Endothelial cell of umbilical vein (primary cell): ENCODE measurements at regions not wholly inside any gene's neighbourhood (a gene's known extent, or its start where the extent isn't known, plus 50 kb on each side); places are given as distances from the start of the nearest gene placed in this dataset.

ENCODE experiments used
- BruUV-seq: library from RNA; stranded (reverse); fragments of 400-500 nt; replicated peaks from 2 replicates; lab custom pipeline; 2021; lab: Mats Ljungman, UMichigan
- CTCF ChIA-PET: fragments of 300-600, 350-600 bp; sonication (Branson Sonifier 250); formaldehyde crosslinking; loops from one replicate; lab custom pipeline; 2021; ENCODE audit warnings: antibody characterized with exemption, inconsistent platforms; lab: Charles Lee
- POLR2A ChIA-PET: fragments of 300-600, 350-600 bp; sonication (Branson Sonifier 250); formaldehyde crosslinking; loops from one replicate; lab custom pipeline; 2021; ENCODE audit warnings: antibody characterized with exemption, inconsistent platforms; lab: Charles Lee
- DNase-seq: peaks from one replicate; pipeline ENCODE4 v3.0.0-alpha.2; 2011; ENCODE audit warnings: low read depth, low spot score
- FAIRE-seq: peaks from 2 replicates; lab custom pipeline; 2011; peaks lifted over from hg19 to GRCh38; lab: Jason Lieb, UNC
- H2AFZ ChIP-seq: 2 replicates; pipeline ENCODE4 v1.6.0; 2012; ENCODE audit warnings: low read depth, low read length, control low read depth, inconsistent platforms
- H3K27ac ChIP-seq: 2 replicates; pipeline ENCODE4 v1.5.1; 2011; ENCODE audit warnings: low read depth, mild to moderate bottlenecking, control low read depth, low read length, moderate library complexity; ENCODE audit not compliant: insufficient read depth
- H3K27me3 ChIP-seq, 2 experiments: 2 replicates each; pipeline versions ENCODE4 v1.6.0 to v1.6.1; 2011; ENCODE audit warnings: low read length in 2 of 2, mixed read lengths in 1 of 2; ENCODE audit not compliant: control insufficient read depth in 2 of 2, insufficient read depth in 2 of 2
- H3K36me3 ChIP-seq, 2 experiments: 2 replicates in 1 of 2; 3 replicates in 1 of 2; pipeline ENCODE4 v1.5.1; 2011; ENCODE audit warnings: low read length in 2 of 2, mild to moderate bottlenecking in 1 of 2, moderate library complexity in 1 of 2; ENCODE audit not compliant: control insufficient read depth in 2 of 2, insufficient read depth in 2 of 2; ENCODE audit errors: extremely low read depth in 1 of 2
- H3K4me1 ChIP-seq: 3 replicates; pipeline ENCODE4 v1.5.1; 2011; ENCODE audit warnings: mild to moderate bottlenecking, low read length; ENCODE audit not compliant: control insufficient read depth, insufficient read depth; ENCODE audit errors: extremely low read depth
- H3K4me2 ChIP-seq: 2 replicates; pipeline ENCODE4 v1.6.1; 2011; ENCODE audit warnings: low read length, control low read depth, mixed read lengths; ENCODE audit not compliant: insufficient read depth
- H3K4me3 ChIP-seq, 3 experiments: fragments of 200-600 bp in 1 of 3; sonication (generic), shearing (Covaris generic) in 1 of 3; replicated peaks in 1 of 3; 2 replicates each; pipeline ENCODE4 v1.5.1; 2011 to 2016; ENCODE audit warnings: control low read depth in 3 of 3, low read length in 3 of 3, mild to moderate bottlenecking in 2 of 3, inconsistent platforms in 1 of 3, low read depth in 1 of 3, moderate library complexity in 1 of 3; ENCODE audit not compliant: insufficient read depth in 1 of 3
- H3K79me2 ChIP-seq: 2 replicates; pipeline ENCODE4 v1.6.0; 2012; ENCODE audit warnings: low read length, inconsistent platforms; ENCODE audit not compliant: control insufficient read depth, insufficient read depth
- H3K9ac ChIP-seq: replicated peaks from 2 replicates; pipeline ENCODE3; 2011; ENCODE audit warnings: low read length, control low read depth; ENCODE audit not compliant: insufficient read depth; ENCODE audit errors: extremely low read depth
- H3K9me1 ChIP-seq: replicated peaks from 3 replicates; pipeline ENCODE4 v1.6.0; 2011; ENCODE audit warnings: mild to moderate bottlenecking, low read length; ENCODE audit not compliant: control insufficient read depth, insufficient read depth; ENCODE audit errors: extremely low read depth
- H3K9me3 ChIP-seq: replicated peaks from 2 replicates; pipeline ENCODE4 v1.5.1; 2012; ENCODE audit warnings: low read length, inconsistent platforms; ENCODE audit not compliant: control insufficient read depth, insufficient read depth
- H4K20me1 ChIP-seq: replicated peaks from 2 replicates; pipeline ENCODE3; 2011; ENCODE audit warnings: mild to moderate bottlenecking, low read length; ENCODE audit not compliant: control insufficient read depth, insufficient read depth; ENCODE audit errors: extremely low read depth
- CTCF ChIP-seq, 2 donors: IDR thresholded peaks; 1 replicate in 1 of 2; 2 replicates in 1 of 2; pipeline ENCODE4 v1.5.1; 2011; ENCODE audit warnings: low read length in 2 of 2, mild to moderate bottlenecking in 2 of 2, moderate library complexity in 2 of 2, control low read depth in 1 of 2, inconsistent platforms in 1 of 2, low read depth in 1 of 2; ENCODE audit not compliant: insufficient read depth in 1 of 2; ENCODE audit errors: extremely low read depth in 1 of 2
- EZH2 ChIP-seq: IDR thresholded peaks from 2 replicates; pipeline ENCODE4 v1.6.1; 2012; ENCODE audit warnings: borderline replicate concordance, low read depth, mild to moderate bottlenecking, moderate library complexity, low read length, inconsistent platforms; ENCODE audit not compliant: severe bottlenecking
- FOS ChIP-seq: IDR thresholded peaks from 2 replicates; pipeline ENCODE4 v1.6.1; 2011; ENCODE audit warnings: mild to moderate bottlenecking, low read length, moderate library complexity, borderline replicate concordance; ENCODE audit not compliant: insufficient read depth
- GATA2 ChIP-seq: IDR thresholded peaks from 2 replicates; pipeline ENCODE4 v1.7.0; 2011; ENCODE audit warnings: low read depth, mild to moderate bottlenecking, moderate library complexity, mixed read lengths, low read length; ENCODE audit not compliant: insufficient read length, insufficient read depth
- JUN ChIP-seq: IDR thresholded peaks from 2 replicates; pipeline ENCODE4 v1.6.1; 2011; ENCODE audit warnings: borderline replicate concordance, low read depth; ENCODE audit not compliant: insufficient read length, insufficient read depth
- MAX ChIP-seq: IDR thresholded peaks from 2 replicates; pipeline ENCODE4 v1.6.1; 2011; ENCODE audit not compliant: insufficient read depth, insufficient read length
- MYC ChIP-seq: IDR thresholded peaks from one replicate; pipeline ENCODE4 v1.6.1; 2011; ENCODE audit warnings: mild to moderate bottlenecking, low read depth, low read length
- POLR2A ChIP-seq: IDR thresholded peaks from 2 replicates; pipeline ENCODE4 v1.6.1; 2012; ENCODE audit warnings: low read depth, mild to moderate bottlenecking, control low read depth, low read length
- POLR2AphosphoS5 ChIP-seq: IDR thresholded peaks from 2 replicates; pipeline ENCODE4 v1.6.1; 2012; ENCODE audit warnings: low read depth, mild to moderate bottlenecking, control low read depth, low read length, moderate library complexity; ENCODE audit not compliant: insufficient read depth
- dilution Hi-C: fragments of 300-500 bp; cut with MboI; formaldehyde crosslinking; loops from one replicate; pipeline ENCODE4 v1.15.0; 2019; ENCODE audit warnings: low sequenced_read_pairs; ENCODE audit not compliant: extremely low pct_ligation_motif_present
- intact Hi-C: fragments of 100-400 bp; cut with micrococcal nuclease; formaldehyde crosslinking; loops from one replicate; pipeline ENCODE4 v1.10.0; 2022

GRCh38 chr3:73134034-73134433 is 72.6 kb downstream of the EBLN2 start:
- Histone ChIP-seq H3K36me3 (no peaks in the 10 kb centered on the region), H4K20me1 (no peaks in the 10 kb centered on the region), H3K27me3 (no peaks in the 10 kb centered on the region), H3K4me3 (no peak overlapping the region), H3K9me1 (no peaks in the 10 kb centered on the region), H3K79me2 (no peaks in the 10 kb centered on the region), H3K27ac (no peak overlapping the region), H3K4me2 (no peak overlapping the region), H3K9ac (no peak overlapping the region), H3K4me1 (no peaks in the 10 kb centered on the region), H3K9me3 (no peaks in the 10 kb centered on the region), H2AFZ (no peak overlapping the region)
- CTCF ChIA-PET, result no interaction called here
- intact Hi-C loops, result no loop called here
- no peak for FAIRE-seq
- POLR2A ChIA-PET, result no interaction called here
- TF ChIP-seq POLR2AphosphoS5 (no peak), POLR2A (no peak), MAX (no peak), CTCF (IDR thresholded peaks at IDR 0.05; ENCODE audit: extremely low read depth in 1 of 2, insufficient read depth in 1 of 2, low read depth in 1 of 2, low read length in 2 of 2) (no peak), GATA2 (no peak), MYC (no peak), EZH2 (no peak), JUN (no peak), FOS (no peak)
- BruUV-seq, result no TSS peak
- DNase-seq, result no peak
- dilution Hi-C loops, result no loop called here
